PC-3 (cell line): ENCODE measurements at regions not wholly inside any gene's neighbourhood (a gene's known extent, or its start where the extent isn't known, plus 50 kb on each side); places are given as distances from the start of the nearest gene placed in this dataset.
A peak's percentile ranks its signal among the peaks of the same experiment; 100 is the strongest.

Experiments used
- ATAC-seq: fragments of 200-7000 bp; cut with Tn5 transposase; 2 replicates; pipeline ENCODE4 v1.9.1; 2020; ENCODE audit warnings: mild to moderate bottlenecking, moderate library complexity
- BruUV-seq: library from RNA; stranded (reverse); fragments of 400-500 nt; replicated peaks from 2 replicates; lab custom pipeline; 2021; lab: Mats Ljungman, UMichigan
- CTCF ChIA-PET: fragments of 300-600 bp; sonication (Branson Sonifier 250); formaldehyde crosslinking; loops from one replicate; lab custom pipeline; 2022; ENCODE audit warnings: antibody characterized with exemption; lab: Charles Lee
- POLR2A ChIA-PET: fragments of 300-600 bp; sonication (Branson Sonifier 250); formaldehyde crosslinking; loops from one replicate; lab custom pipeline; 2022; ENCODE audit warnings: antibody characterized with exemption; ENCODE audit not compliant: unreplicated experiment; lab: Charles Lee
- DNase-seq: peaks from one replicate; pipeline ENCODE4 v3.0.0-alpha.2; 2015
- H2AFZ ChIP-seq: fragments of 300-600 bp; sonication (generic); 2 replicates; pipeline ENCODE4 v1.6.0; 2016; ENCODE audit warnings: antibody characterized with exemption, low read length
- H3F3A ChIP-seq: fragments of 300-600 bp; sonication (generic); one replicate; pipeline ENCODE4 v1.6.0; 2017; ENCODE audit warnings: antibody characterized with exemption, low read length, control low read depth, mild to moderate bottlenecking; ENCODE audit not compliant: unreplicated experiment
- H3K27ac ChIP-seq: fragments of 300-600 bp; sonication (generic); 2 replicates; pipeline ENCODE4 v1.5.1; 2016; ENCODE audit warnings: mild to moderate bottlenecking, low read length
- H3K27me3 ChIP-seq: fragments of 300-600 bp; sonication (generic); 2 replicates; pipeline ENCODE4 v1.6.1; 2016; ENCODE audit warnings: low read length, mixed read lengths
- H3K36me3 ChIP-seq: fragments of 300-600 bp; sonication (generic); 2 replicates; pipeline ENCODE4 v1.6.1; 2016; ENCODE audit warnings: low read depth, mixed run types, low read length, mixed read lengths
- H3K4me1 ChIP-seq: fragments of 300-600 bp; sonication (generic); 2 replicates; pipeline ENCODE4 v1.5.1; 2016; ENCODE audit warnings: low read length; ENCODE audit not compliant: insufficient read depth
- H3K4me2 ChIP-seq: fragments of 300-600 bp; sonication (generic); 2 replicates; pipeline ENCODE4 v1.6.0; 2016; ENCODE audit warnings: low read length
- H3K4me3 ChIP-seq: fragments of 300-600 bp; sonication (generic); 2 replicates; pipeline ENCODE4 v1.5.1; 2016; ENCODE audit warnings: mild to moderate bottlenecking, low read length, mixed read lengths
- H3K79me2 ChIP-seq: fragments of 300-600 bp; sonication (generic); 2 replicates; pipeline ENCODE4 v1.6.1; 2017; ENCODE audit warnings: low read length, mixed read lengths
- H3K9ac ChIP-seq: fragments of 300-600 bp; sonication (generic); 2 replicates; pipeline ENCODE4 v1.6.0; 2016; ENCODE audit warnings: mild to moderate bottlenecking, low read length
- H3K9me2 ChIP-seq: fragments of 300-600 bp; sonication (generic); replicated peaks from 2 replicates; pipeline ENCODE4 v1.6.1; 2016; ENCODE audit warnings: mixed run types, low read length, mixed read lengths
- H3K9me3 ChIP-seq: fragments of 300-600 bp; sonication (generic); 2 replicates; pipeline ENCODE4 v1.6.1; 2016; ENCODE audit warnings: low read length, mixed read lengths
- H4K20me1 ChIP-seq: fragments of 300-600 bp; sonication (generic); 2 replicates; pipeline ENCODE4 v1.6.1; 2016; ENCODE audit warnings: low read length, mixed read lengths
- EZH2 ChIP-seq: fragments of 300-600 bp; sonication (generic); IDR thresholded peaks from one replicate; pipeline ENCODE4 v1.6.1; 2017; ENCODE audit warnings: antibody characterized with exemption, mild to moderate bottlenecking, low read length; ENCODE audit not compliant: unreplicated experiment
- EZH2phosphoT487 ChIP-seq: fragments of 300-600 bp; sonication (generic); IDR thresholded peaks from 2 replicates; pipeline ENCODE4 v1.6.1; 2018; ENCODE audit warnings: mild to moderate bottlenecking, antibody characterized with exemption, low read length, borderline replicate concordance
- intact Hi-C: fragments of 100-400 bp; cut with micrococcal nuclease; formaldehyde crosslinking; loops from 2 replicates; pipeline ENCODE4 v1.9.0; 2023
- TF ChIP-seq, protein P1 (sequence below): fragments of 300-600 bp; sonication (generic); conservative IDR thresholded peaks from 2 replicates; pipeline ENCODE4 v1.5.1; 2017; ENCODE audit warnings: antibody characterized with exemption, low read depth, mild to moderate bottlenecking, low read length

- Histone ChIP-seq H3K9me3 (no peaks in the 10 kb centered on the region), H3K36me3 (no peaks in the 10 kb centered on the region), H3K9me2 (no peaks in the 10 kb centered on the region), H3K27ac (peak overlapping the region; percentile 67), H3K9ac (no peak overlapping the region), H3K4me2 (no peak overlapping the region), H3K79me2 (no peaks in the 10 kb centered on the region), H4K20me1 (no peaks in the 10 kb centered on the region), H3K4me3 (no peak overlapping the region), H3F3A (no peaks in the 10 kb centered on the region), H3K4me1 (peaks cover 43% of the 10 kb centered on the region), H2AFZ (no peak overlapping the region), H3K27me3 (no peaks in the 10 kb centered on the region)
- POLR2A ChIA-PET: interaction anchor here (1.4 kb wide), 1 partner anchor 159 kb away, joined by 4 read pairs; no protein-coding TSS in a partner anchor
- CTCF ChIA-PET: interaction anchor here (0.6 kb wide), 2 partner anchors 12 to 518 kb away, joined by 4 to 16 read pairs; no protein-coding TSS in a partner anchor
- no TSS peak for BruUV-seq
- TF ChIP-seq EZH2phosphoT487 (no peak), EZH2 (no peak)
- TF ChIP-seq, protein P1, sequence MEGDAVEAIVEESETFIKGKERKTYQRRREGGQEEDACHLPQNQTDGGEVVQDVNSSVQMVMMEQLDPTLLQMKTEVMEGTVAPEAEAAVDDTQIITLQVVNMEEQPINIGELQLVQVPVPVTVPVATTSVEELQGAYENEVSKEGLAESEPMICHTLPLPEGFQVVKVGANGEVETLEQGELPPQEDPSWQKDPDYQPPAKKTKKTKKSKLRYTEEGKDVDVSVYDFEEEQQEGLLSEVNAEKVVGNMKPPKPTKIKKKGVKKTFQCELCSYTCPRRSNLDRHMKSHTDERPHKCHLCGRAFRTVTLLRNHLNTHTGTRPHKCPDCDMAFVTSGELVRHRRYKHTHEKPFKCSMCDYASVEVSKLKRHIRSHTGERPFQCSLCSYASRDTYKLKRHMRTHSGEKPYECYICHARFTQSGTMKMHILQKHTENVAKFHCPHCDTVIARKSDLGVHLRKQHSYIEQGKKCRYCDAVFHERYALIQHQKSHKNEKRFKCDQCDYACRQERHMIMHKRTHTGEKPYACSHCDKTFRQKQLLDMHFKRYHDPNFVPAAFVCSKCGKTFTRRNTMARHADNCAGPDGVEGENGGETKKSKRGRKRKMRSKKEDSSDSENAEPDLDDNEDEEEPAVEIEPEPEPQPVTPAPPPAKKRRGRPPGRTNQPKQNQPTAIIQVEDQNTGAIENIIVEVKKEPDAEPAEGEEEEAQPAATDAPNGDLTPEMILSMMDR: no peak
- no peak for ATAC-seq
- no peak for DNase-seq
- intact Hi-C loops: no loop called here
Observed at GRCh38 chr13:44275381-44275780, 98.2 kb upstream of the SERP2 start.

- no peak overlapping the region for H3K9ac ChIP-seq
- no peaks in the 10 kb centered on the region for H4K20me1 ChIP-seq
- H2AFZ ChIP-seq: no peak overlapping the region
- CTCF ChIA-PET: no interaction called here
- H3K79me2 ChIP-seq: no peaks in the 10 kb centered on the region
- H3K9me3 ChIP-seq: no peaks in the 10 kb centered on the region
- intact Hi-C loops: no loop called here
- peaks cover 40% of the 10 kb centered on the region for H3K4me1 ChIP-seq
- no peak overlapping the region for H3K4me2 ChIP-seq
- no peak overlapping the region for H3K4me3 ChIP-seq
- no peak overlapping the region for H3K27ac ChIP-seq
- H3F3A ChIP-seq: no peaks in the 10 kb centered on the region
- no peaks in the 10 kb centered on the region for H3K9me2 ChIP-seq
- POLR2A ChIA-PET: no interaction called here
- ATAC-seq: no peak
- no peak for DNase-seq
- BruUV-seq: no TSS peak
- H3K36me3 ChIP-seq: no peaks in the 10 kb centered on the region
- TF ChIP-seq, protein P1: no peak
- TF ChIP-seq EZH2: no peak
- H3K27me3 ChIP-seq: no peaks in the 10 kb centered on the region
Observed at GRCh38 chr13:44276061-44276460, 97.6 kb upstream of the SERP2 start.

- DNase-seq (no peak), ATAC-seq (no peak)
- H3K9me3 ChIP-seq: no peaks in the 10 kb centered on the region
- no TSS peak for BruUV-seq
- peaks cover 32% of the 10 kb centered on the region for H3K4me1 ChIP-seq
- no peaks in the 10 kb centered on the region for H3F3A ChIP-seq
- no peaks in the 10 kb centered on the region for H3K79me2 ChIP-seq
- intact Hi-C loops: no loop called here
- ChIA-PET CTCF (no interaction called here), POLR2A (no interaction called here)
- H3K36me3 ChIP-seq: no peaks in the 10 kb centered on the region
- no peak overlapping the region for H2AFZ ChIP-seq
- TF ChIP-seq, protein P1: no peak
- TF ChIP-seq EZH2phosphoT487: no peak
- TF ChIP-seq EZH2: no peak
- 0 out of 2 replicates have a peak overlapping the region, but pooled peaks have one; percentile 5 for H3K27ac ChIP-seq
- no peaks in the 10 kb centered on the region for H4K20me1 ChIP-seq
- no peak overlapping the region for H3K4me2 ChIP-seq
- H3K27me3 ChIP-seq: no peaks in the 10 kb centered on the region
- no peak overlapping the region for H3K4me3 ChIP-seq
- no peaks in the 10 kb centered on the region for H3K9me2 ChIP-seq
- no peak overlapping the region for H3K9ac ChIP-seq
Observed at GRCh38 chr13:44277459-44277858, 96.2 kb upstream of the SERP2 start.
